ENCODE measurements at regions not wholly inside any gene's neighbourhood (a gene's known extent, or its start where the extent isn't known, plus 50 kb on each side); places are given as distances from the start of the nearest gene placed in this dataset.

DNA sequence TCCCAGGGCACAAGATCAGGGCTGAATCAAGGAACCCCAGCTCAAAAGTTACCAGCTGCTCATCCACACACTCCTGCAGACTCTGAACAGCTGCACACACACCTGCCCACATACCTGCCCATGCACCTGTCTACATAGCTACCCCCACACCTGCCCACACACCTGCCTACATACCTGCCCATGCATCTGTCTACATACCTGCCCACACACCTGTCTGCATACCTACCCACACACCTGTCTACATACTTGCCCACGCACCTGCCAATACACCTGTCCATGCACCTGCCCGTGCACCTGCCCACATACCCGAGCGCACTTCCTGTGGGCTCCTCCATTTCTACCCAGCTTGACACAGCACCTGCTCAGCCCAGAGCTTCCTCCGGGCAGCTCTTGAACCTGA, 122.8 kb upstream of the AGAP1 start:
- TF ChIP-seq CTCF (IDR thresholded peaks at IDR 0.05), result no peak
- H3K27ac ChIP-seq, result no peak overlapping the region
- no peak for DNase-seq (ENCODE audit: low spot score)
- H3K4me3 ChIP-seq, result no peak overlapping the region

DNA sequence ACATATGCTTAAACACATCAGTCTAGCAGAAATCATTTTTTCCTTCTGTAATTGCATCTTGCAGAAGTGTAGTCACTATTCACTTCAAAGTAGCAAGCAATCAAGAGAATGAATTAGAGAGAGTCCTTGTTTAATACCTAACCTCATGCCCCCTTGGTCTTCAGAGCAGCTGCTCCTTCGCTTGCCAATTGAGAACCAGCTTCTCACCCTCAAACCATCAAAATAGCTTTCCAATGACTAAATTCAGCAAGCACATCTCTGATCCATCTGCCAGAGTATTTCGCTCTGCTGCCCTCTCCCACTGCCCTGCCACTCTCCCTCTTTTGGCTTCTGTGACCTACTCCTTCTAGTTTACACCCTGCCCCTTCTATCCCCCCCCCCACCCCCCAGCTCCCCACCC, 120.7 kb upstream of the AGAP1 start:
- no peak for DNase-seq (ENCODE audit: low spot score)
- no peak overlapping the region for H3K27ac ChIP-seq
- no peak overlapping the region for H3K4me3 ChIP-seq
- TF ChIP-seq CTCF (IDR thresholded peaks at IDR 0.05), result no peak

DNA sequence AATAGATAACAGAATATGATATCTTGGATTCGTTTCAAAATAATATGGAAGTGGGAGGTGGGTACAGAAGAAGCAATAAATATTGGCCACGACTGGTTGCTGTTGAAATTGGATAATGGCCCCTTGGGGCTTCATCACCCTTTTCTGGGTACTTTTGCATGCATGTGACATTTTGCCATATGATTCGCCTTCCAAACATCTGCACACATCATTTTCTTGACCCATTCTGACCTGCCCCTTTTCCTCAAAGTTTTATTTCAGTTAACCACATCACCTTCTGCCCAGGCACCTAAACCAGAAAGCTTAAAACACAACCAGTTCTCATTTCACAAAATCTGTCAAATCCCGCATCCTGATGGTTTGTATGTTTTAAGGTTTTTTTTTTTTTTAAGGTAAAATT, 116.7 kb upstream of the AGAP1 start:
- H3K27ac ChIP-seq, result no peak overlapping the region

GRCh38 chr2:235378246-235378645, 115.6 kb upstream of the AGAP1 start:
- DNase-seq (ENCODE audit: low spot score), result no peak
- no peak for TF ChIP-seq CTCF (IDR thresholded peaks at IDR 0.05)

More for the DNA sequence above, 116.7 kb upstream of the AGAP1 start:
- no peak for DNase-seq (ENCODE audit: low spot score)
- no peak overlapping the region for H3K4me3 ChIP-seq
- no peak for TF ChIP-seq CTCF (IDR thresholded peaks at IDR 0.05)

GRCh38 chr2:235378944-235379343, 114.9 kb upstream of the AGAP1 start:
- Histone ChIP-seq H3K27ac (no peak overlapping the region), H3K4me3 (no peak overlapping the region)
- TF ChIP-seq CTCF (IDR thresholded peaks at IDR 0.05), result no peak
- no peak for DNase-seq (ENCODE audit: low spot score)

More at GRCh38 chr2:235378246-235378645, 115.6 kb upstream of the AGAP1 start:
- Histone ChIP-seq H3K27ac (no peak overlapping the region), H3K4me3 (no peak overlapping the region)

GRCh38 chr2:235381261-235381912, 112.5 kb upstream of the AGAP1 start:
- no peak for TF ChIP-seq CTCF (IDR thresholded peaks at IDR 0.05)
- DNase-seq (ENCODE audit: low spot score), result no peak

GRCh38 chr2:235382179-235382578, 111.7 kb upstream of the AGAP1 start:
- no peak for TF ChIP-seq CTCF (IDR thresholded peaks at IDR 0.05)
- Histone ChIP-seq H3K4me3 (no peak overlapping the region), H3K27ac (no peak overlapping the region)
- DNase-seq (ENCODE audit: low spot score), result no peak

More at GRCh38 chr2:235381261-235381912, 112.5 kb upstream of the AGAP1 start:
- Histone ChIP-seq H3K4me3 (no peak overlapping the region), H3K27ac (no peak overlapping the region)

Measured in coronary artery (tissue), 2 donors.